GM21367 (cell line): ENCODE measurements at regions not wholly inside any gene's neighbourhood (a gene's known extent, or its start where the extent isn't known, plus 50 kb on each side); places are given as distances from the start of the nearest gene placed in this dataset.

Experiments
- ATAC-seq: cut with Tn5 transposase; IDR thresholded peaks from one replicate; pipeline ENCODE4 v1.9.1; 2021; ENCODE audit not compliant: unreplicated experiment

DNA sequence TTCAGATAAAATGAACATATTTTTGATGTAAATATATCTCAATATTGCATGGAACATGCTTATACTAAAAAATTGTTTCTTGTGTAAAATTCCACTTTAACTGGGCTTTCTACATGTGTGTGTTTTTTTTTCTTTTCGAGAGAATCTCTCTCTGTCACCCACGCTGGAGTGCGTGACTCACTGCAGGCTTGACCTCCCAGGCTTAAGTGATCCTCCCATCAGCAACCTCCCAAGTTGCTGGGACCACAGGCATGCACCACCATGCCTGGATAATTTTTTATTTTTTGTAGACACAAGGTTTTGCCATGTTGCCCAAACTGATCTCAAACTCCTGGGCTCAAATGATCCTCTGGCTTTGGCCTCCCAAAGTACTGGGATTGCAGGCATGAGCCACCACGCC is 254.6 kb downstream of the LOXHD1 start:
- ATAC-seq: no peak

DNA sequence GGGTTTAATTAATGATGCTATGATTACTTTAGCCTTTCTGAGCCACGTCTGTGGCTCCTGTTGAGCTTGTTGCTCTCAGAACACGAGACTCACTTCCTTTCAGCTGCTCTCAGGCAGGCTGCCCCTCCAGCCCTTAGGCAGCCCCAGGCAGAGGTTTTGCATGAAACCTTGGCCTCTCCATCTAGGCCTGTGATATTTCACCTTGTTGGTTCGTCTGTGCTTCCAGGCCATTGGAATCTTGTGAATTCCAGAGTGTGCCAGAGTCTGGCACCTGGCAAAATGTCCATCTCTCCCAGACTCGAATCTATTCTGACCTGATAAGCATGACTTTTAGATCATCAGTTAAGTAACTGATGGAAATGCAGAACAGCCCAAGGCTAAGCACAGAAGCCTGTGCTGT is 254.1 kb downstream of the LOXHD1 start:
- no peak for ATAC-seq

DNA sequence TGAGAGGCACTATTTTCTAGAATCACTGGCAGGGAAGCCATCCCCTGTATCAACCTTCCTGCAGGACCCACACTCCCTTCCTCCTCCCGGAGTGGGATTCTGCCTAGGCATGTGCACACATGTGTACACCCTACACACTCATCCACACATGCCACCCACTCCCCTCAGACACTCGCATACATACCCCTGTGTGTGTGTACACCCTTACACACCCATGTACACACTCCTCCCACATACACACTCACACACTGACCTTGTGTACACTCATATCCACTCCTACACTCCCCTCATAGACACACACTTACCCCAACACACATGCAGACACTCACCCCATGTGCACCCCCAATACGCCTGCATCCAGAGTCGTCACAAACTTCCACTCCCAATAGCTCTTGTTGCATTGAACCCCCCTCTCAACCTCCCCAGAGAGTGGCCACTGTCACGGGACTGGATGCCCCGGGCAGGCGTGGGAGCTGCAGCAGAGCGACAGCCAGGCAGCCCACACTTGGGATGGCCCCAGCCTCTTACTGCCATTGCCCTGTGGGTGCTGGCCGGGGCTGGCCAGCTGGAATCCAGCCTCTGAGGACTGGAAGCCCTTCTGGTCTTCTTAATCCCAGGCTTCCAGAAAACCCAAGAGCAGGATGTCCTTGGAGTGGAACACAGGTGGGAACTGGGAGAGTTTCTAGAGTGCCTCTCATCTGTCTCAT is 251.0 kb downstream of the LOXHD1 start:
- no peak for ATAC-seq

DNA sequence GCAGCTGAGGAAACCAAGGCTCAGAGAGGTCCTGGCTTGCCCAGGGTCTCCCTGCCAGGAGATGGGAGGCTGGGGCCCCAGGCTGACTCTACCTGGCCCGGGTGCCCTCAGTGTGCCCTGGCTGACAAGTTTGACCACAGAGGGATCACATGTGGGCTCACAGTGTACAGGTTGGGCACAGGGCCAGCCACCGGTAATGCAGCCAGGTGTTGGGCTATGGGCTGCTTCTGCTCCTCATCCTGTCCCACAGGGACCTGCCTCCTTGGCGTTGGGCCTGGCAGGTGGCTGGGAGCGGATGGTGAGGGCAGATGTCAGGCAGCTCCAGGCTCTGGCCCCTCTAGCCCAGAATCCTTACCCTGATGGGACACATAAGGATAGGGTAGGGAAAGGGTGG is 250.5 kb downstream of the LOXHD1 start:
- ATAC-seq: no peak

DNA sequence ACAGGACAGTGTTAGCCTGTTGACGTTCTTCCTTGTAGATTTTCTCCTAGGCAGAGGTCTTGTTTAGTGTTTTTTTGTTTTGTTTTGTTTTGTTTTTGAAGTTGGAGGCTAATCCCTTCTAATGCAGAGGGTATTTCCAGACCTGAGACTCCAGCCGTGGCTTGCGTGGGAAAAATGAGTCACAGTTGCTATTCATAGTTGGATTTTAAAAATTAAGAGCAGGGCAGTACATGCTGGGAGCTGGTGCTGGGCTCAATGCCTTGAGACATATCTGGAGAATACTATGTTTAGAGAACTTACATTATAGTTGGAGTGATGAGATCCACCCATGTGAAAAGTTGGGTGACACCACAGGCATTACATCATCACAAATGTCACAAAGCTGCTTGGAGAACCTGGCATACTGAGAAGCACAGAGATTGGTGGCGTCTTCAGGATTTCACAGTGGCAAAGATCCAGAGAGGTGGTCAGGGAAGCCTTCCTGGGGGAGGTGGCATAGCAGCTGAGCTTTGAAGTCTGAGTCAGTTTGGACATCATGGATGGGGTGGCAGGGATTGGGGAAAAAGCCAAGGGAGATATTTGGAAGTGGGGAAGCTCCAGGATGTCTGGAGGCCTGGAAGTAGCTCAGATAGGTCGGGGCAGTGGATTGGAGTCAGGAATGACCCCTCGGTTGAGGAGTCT is 249.4 kb downstream of the LOXHD1 start:
- ATAC-seq: no peak

DNA sequence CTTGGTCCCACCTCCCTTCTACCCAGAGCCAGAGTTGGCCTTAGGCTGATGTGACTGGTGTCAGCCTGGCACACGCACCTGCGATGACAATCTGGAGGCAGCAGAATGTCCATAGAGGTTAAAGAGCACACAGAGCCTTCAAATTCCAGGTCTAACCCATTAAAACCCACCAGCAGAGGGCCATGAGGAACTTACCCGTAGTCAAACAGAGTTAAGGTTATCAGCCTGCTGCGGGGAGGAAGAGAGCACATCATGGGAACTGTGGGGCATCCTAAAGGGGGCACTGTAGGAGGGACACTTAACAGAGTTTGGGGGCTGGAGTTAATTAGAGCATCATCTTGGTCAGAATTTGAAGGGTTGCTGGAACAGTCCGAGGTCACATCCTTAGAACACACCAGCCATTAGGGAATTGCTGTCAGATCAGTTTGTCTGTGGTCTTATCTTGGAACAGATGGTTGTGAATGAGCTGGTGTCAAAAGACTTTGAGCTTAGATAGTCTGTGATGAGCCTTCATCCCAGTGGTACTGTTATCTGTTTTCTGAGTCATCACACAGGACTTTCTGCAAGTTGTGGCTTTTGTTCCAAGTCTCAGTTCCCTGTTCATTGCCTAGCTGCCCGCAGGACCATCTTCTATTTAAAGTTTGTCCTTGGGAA is 248.6 kb downstream of the LOXHD1 start:
- no peak for ATAC-seq

DNA sequence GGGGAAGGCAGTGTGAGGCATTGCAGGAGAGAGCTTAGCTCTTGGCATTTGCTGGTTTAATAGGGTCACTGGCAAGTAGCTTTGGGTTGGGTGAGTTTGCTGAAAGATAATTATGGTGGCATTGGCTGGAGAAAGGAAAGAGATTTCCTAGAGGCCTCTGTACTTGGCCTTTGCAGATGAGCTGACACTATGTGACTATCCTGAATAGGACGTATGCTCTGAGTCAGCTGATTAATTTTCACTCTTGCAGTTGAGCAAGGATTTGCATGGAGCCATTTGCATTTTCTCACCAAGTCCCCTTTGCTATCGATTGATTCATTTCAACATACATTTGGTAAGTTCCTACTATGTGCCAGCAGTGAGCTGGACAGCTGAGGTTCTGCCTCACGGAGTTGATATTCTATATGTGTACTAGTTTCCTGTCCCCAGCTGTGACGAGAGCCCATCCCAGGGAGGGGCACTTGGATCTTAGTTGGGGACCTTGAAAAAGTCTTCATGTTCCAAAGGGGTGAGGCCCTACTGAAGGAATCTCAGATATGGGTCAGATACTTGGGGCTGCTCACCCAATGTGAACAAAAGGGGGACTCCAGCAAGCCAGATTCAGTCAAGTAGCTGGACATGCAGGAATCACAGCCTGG is 245.7 kb downstream of the LOXHD1 start:
- no peak for ATAC-seq

DNA sequence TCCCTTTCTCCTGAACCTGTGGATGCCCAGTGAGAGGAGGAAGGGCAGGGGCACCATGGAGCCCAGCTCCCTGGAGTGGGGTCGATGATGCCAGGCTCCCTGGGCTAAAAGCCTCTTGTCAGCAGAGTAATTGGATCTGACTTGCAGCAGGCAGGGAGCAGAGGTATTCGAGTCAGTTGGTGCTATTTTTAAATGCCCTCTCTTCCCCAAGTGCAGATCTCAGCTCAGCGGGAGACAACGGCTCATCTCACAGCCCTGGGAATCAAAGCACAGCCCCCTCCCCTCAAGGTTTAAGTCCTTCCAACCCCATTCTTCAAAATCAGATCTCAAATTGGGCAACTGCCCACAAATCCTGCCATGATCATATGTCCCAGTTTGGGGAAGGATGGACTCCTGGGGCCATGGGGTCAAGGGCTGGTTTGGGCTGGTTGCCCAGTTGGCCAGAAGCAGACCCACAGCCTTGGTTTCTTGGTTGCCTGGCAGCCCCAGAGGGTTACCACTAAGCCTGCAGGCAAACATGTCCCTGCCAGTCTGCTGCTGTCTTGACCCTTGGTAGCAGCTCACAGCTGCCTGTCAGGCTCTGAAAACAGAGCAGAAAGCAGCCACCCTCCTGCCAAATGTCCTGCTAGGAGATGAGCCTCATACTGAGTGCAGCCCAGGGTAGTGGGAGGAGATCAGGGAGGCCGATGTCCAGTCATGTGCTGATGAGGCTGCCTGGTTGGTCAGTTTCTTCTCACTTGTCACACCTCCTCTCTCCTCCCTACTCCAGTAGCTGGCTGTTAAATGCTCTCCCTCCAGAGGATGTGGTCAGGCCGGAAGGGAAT is 244.9 kb downstream of the LOXHD1 start:
- no peak for ATAC-seq

DNA sequence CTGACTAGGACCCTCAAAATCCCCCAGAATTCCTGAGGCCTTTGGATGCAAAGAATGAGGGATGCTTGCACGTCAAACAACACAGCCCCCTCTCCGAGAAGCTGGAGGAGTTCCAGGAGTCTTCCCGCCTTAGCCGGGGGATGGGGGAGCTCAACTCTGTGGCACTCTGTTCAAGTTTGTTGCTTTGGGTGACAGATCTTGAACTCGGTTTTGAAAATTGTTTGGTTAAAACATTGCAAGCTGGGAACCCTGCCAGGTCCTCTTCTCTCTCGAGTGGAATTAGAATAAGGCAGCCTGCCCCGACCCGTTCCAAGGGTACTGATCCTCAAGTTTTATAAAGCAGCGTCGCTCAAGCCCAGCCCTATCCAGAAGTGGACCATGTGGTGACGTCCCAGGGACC is 244.1 kb downstream of the LOXHD1 start:
- ATAC-seq: no peak

DNA sequence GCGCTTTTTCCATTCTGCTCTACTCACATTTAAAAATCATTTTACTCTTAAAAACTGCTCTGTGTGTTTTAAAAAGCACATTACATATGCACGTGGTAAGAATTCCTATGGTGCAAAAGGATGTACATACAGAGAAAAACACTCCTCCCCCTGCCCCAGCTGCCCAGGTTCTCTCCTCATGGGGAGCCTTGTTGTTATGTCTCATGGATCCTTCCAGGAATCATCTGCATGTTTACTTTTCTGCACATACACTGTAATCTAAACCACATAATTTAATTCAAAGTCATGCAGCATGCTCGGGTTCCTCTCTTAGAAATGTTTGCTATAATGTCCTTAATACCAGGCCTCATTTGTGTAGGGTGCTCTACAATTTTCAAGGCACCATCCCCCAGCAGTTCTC is 243.3 kb downstream of the LOXHD1 start:
- ATAC-seq: no peak

DNA sequence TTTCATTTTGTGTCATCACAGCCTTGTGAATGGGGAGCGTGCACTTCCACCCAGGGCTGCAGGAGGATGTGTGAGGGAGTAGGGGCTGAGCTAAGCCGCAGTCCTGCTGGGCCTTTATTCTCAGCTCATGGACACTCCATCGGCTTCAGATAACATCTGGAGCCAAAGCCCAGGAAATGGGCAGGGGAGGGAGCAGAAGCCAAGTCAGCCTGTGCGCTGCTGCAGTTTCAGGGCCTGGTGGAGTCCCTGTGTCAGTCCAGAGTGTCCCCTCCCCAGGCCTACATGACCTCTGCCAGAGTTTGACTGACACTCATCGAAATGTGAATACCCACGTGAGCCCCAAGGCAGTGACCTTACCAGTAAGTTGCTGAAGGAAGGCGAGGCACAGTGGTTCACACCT is 242.2 kb downstream of the LOXHD1 start:
- no peak for ATAC-seq

DNA sequence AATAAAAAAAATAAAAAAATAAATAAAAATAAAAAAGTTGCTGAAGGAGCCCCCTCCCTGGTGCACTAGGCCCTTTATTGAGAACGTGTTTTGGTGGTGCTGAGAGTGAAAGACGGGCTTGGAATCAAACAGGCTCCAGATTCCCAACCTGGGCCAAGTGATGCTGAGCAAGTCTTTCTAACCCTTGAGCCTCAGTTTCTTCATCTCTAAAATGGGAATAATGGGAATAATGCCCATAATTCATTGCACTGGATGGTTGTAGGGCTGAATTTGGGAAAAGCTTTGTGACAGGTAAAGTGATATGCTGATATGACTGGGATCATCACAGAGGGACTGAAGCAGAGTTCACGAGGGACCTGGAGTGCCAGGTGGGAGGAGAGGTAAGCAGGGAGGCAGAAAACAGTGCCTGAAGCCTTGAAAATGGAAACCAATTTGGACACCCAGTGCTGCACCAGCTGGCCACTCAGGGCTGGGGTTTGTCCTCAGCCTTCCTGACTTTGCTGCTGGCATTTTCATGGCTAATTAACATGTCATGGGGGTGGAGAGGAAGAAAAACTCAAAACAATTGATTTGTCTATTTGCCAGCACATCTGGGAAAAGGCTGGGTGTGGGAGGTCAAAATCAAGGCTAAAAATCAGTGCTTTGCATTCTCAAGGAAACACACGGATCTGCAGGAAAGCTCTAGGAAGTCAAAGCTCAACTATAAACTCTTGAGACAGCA is 241.3 kb downstream of the LOXHD1 start:
- ATAC-seq: no peak

DNA sequence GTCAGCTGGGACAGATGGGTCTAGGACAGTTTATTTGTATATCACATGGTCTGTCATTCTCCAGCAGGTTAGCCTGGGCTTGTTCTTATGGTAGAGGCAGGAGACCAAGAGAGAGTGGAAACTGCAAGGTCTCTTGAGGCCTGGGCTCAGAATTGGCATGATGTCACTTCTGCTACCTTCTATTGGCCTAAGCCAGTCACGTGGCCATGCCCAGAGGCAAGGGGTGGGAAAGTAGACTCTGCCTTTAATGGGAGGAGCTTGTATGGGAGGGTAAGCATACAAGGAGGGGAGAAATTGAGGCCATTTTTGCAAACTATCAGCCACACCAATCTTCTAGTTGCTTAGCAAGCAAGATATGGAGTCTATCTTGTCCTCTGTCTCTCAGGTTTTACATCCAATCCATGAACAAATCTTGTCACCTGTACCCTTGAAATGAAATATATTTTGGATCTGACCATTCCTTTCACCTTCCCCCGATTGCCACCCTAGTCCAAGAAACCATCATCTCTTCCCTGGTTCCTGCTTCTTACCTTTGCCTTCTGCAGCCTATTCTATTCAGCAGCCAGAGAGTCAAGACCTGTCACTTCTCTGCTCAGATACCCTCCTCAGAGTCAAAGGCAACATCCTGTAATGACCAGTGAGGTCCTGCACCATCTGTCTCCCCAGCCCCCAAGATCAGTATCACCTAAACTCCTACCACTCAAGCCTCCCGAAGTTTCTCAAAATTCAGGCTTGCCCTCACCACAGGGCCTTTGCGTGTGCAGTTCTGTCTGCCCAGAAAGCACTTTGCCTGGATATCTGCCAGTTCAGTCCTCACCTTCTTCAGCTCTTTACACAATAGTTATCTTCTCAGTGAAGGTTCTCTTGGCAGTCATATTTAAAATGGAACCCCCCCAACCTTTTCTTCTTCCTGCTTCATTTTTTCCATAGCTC is 240.0 kb downstream of the LOXHD1 start:
- ATAC-seq: peak; percentile 86

DNA sequence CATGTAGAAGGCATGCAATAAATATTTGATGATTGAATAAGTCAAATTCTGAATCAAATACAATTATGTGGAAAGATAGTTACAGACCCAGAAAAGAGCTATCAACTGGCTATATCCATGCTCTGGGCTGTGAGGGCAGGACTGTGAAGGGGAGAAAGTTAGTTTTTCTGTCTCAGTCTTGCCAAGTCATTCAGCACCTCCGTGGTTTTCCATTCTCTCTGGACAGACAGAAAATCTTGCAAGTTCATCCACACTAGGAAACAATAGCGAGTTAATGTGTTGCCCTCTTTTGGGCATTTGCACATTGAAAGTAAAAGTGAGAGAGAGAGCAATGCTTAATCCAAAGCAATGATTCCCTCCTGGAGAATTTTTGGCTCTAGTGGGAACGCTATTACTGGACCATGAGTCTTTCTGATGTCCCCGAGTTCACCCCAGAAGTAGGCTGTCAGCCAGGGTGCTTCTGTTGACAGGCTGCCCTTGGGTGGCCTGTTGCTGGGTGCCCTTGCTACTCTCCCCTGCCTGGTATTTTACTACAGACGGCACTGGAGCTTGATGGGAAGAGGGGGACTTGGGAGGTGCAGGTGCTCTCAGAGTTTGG is 238.3 kb downstream of the LOXHD1 start:
- no peak for ATAC-seq

DNA sequence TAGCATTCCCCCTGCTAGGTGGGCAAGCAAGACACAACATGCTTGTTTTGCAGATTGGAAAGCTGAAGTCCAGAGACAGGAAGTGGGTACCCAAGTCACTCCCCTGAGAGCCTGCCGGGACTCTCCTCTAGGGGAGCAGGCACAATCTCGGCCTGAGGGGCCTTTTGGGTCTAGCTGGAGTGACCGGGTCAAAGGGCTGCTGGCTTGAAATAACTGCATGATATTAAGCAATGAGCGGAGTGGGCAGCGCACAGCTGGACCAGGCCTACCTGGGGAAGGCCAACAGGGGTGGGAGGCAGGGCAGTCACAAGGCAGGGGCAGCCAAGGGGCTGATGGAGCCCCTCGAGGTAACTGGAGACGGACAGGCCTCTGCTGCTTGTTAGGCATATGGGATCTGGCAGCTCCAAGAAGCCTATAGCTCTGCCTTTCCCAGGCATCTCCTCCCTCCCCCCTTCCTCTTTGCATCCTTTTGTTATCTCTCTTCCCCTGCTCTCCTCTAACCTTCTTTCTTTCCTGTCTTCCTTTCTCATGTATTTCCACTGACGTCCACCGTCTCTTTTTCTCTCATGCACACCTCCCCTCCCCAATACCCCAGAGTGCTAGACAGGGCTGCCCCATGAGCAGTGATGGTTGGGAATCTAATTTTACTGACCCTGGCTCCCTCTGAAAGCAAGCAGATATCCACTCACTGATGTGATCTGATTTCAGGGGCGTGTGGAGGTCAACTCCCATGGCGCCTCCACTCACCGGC is 237.5 kb downstream of the LOXHD1 start:
- no peak for ATAC-seq

DNA sequence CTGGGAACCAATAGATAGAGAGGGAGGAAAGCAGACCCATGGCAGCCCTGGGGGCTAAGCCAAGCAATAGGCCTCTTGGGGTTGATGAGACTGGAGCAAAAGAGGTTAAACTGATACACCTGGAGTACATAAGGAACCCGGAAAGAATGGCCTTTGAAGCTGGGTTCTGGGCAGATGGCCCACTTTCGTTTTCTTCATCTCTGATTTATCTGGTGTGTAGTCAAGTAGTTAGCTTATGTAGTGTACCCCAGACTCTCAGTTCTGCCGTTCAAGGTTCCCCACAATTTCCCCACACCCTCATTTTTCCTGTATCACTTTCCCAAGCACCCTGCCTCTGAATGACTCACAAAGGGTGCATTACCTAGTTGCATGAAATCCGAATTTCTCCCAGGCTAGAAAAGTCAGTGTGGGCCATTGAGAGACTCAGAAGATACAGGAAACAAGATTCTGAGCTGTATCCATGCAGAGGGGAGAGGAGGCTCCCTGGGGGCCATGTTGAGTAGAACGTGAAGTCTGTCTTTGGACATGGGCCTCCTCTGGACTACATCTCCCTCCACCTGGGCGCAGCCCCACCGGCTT is 235.0 kb downstream of the LOXHD1 start:
- ATAC-seq: no peak

DNA sequence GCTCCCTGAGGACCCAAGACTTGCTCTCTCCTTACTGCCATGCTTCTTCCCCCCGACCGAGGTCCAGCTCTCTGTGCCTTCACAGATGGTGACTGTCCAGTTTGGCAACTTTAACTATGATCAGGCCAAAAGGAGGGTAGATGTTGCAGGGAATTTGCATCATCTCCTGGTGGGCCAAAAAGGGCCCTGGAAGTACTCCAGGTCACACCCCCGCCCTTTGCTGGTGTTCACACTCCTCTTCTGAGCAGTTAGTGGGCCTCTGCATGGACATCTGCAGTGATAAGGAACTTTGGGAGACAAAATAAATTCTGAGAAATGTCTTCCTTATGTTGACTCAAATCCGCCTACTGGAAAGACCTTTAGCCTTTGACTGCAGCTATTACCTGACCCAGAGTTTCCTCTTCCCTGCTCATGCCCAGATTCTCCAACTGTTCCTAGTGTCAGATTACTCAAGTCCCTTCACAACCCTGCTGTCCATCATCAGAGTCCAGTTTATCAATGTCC is 234.4 kb downstream of the LOXHD1 start:
- ATAC-seq: no peak
